Endothelial cell of umbilical vein (primary cell): ENCODE measurements at regions not wholly inside any gene's neighbourhood (a gene's known extent, or its start where the extent isn't known, plus 50 kb on each side); places are given as distances from the start of the nearest gene placed in this dataset.

Experiments
- BruUV-seq: library from RNA; stranded (reverse); fragments of 400-500 nt; replicated peaks from 2 replicates; lab custom pipeline; 2021; lab: Mats Ljungman, UMichigan
- CTCF ChIA-PET: fragments of 300-600, 350-600 bp; sonication (Branson Sonifier 250); formaldehyde crosslinking; loops from one replicate; lab custom pipeline; 2021; ENCODE audit warnings: antibody characterized with exemption, inconsistent platforms; lab: Charles Lee
- POLR2A ChIA-PET: fragments of 300-600, 350-600 bp; sonication (Branson Sonifier 250); formaldehyde crosslinking; loops from one replicate; lab custom pipeline; 2021; ENCODE audit warnings: antibody characterized with exemption, inconsistent platforms; lab: Charles Lee
- DNase-seq: peaks from one replicate; pipeline ENCODE4 v3.0.0-alpha.2; 2011; ENCODE audit warnings: low read depth, low spot score
- FAIRE-seq: peaks from 2 replicates; lab custom pipeline; 2011; peaks lifted over from hg19 to GRCh38; lab: Jason Lieb, UNC
- H2AFZ ChIP-seq: 2 replicates; pipeline ENCODE4 v1.6.0; 2012; ENCODE audit warnings: low read depth, low read length, control low read depth, inconsistent platforms
- H3K27ac ChIP-seq: 2 replicates; pipeline ENCODE4 v1.5.1; 2011; ENCODE audit warnings: low read depth, mild to moderate bottlenecking, control low read depth, low read length, moderate library complexity; ENCODE audit not compliant: insufficient read depth
- H3K27me3 ChIP-seq, 2 experiments: 2 replicates each; pipeline versions ENCODE4 v1.6.0 to v1.6.1; 2011; ENCODE audit warnings: low read length in 2 of 2, mixed read lengths in 1 of 2; ENCODE audit not compliant: control insufficient read depth in 2 of 2, insufficient read depth in 2 of 2
- H3K36me3 ChIP-seq, 2 experiments: 2 replicates in 1 of 2; 3 replicates in 1 of 2; pipeline ENCODE4 v1.5.1; 2011; ENCODE audit warnings: low read length in 2 of 2, mild to moderate bottlenecking in 1 of 2, moderate library complexity in 1 of 2; ENCODE audit not compliant: control insufficient read depth in 2 of 2, insufficient read depth in 2 of 2; ENCODE audit errors: extremely low read depth in 1 of 2
- H3K4me1 ChIP-seq: 3 replicates; pipeline ENCODE4 v1.5.1; 2011; ENCODE audit warnings: mild to moderate bottlenecking, low read length; ENCODE audit not compliant: control insufficient read depth, insufficient read depth; ENCODE audit errors: extremely low read depth
- H3K4me2 ChIP-seq: 2 replicates; pipeline ENCODE4 v1.6.1; 2011; ENCODE audit warnings: low read length, control low read depth, mixed read lengths; ENCODE audit not compliant: insufficient read depth
- H3K4me3 ChIP-seq, 3 experiments: fragments of 200-600 bp in 1 of 3; sonication (generic), shearing (Covaris generic) in 1 of 3; replicated peaks in 1 of 3; 2 replicates each; pipeline ENCODE4 v1.5.1; 2011 to 2016; ENCODE audit warnings: control low read depth in 3 of 3, low read length in 3 of 3, mild to moderate bottlenecking in 2 of 3, inconsistent platforms in 1 of 3, low read depth in 1 of 3, moderate library complexity in 1 of 3; ENCODE audit not compliant: insufficient read depth in 1 of 3
- H3K79me2 ChIP-seq: 2 replicates; pipeline ENCODE4 v1.6.0; 2012; ENCODE audit warnings: low read length, inconsistent platforms; ENCODE audit not compliant: control insufficient read depth, insufficient read depth
- H3K9ac ChIP-seq: replicated peaks from 2 replicates; pipeline ENCODE3; 2011; ENCODE audit warnings: low read length, control low read depth; ENCODE audit not compliant: insufficient read depth; ENCODE audit errors: extremely low read depth
- H3K9me1 ChIP-seq: replicated peaks from 3 replicates; pipeline ENCODE4 v1.6.0; 2011; ENCODE audit warnings: mild to moderate bottlenecking, low read length; ENCODE audit not compliant: control insufficient read depth, insufficient read depth; ENCODE audit errors: extremely low read depth
- H3K9me3 ChIP-seq: replicated peaks from 2 replicates; pipeline ENCODE4 v1.5.1; 2012; ENCODE audit warnings: low read length, inconsistent platforms; ENCODE audit not compliant: control insufficient read depth, insufficient read depth
- H4K20me1 ChIP-seq: replicated peaks from 2 replicates; pipeline ENCODE3; 2011; ENCODE audit warnings: mild to moderate bottlenecking, low read length; ENCODE audit not compliant: control insufficient read depth, insufficient read depth; ENCODE audit errors: extremely low read depth
- CTCF ChIP-seq, 2 donors: IDR thresholded peaks; 1 replicate in 1 of 2; 2 replicates in 1 of 2; pipeline ENCODE4 v1.5.1; 2011; ENCODE audit warnings: low read length in 2 of 2, mild to moderate bottlenecking in 2 of 2, moderate library complexity in 2 of 2, control low read depth in 1 of 2, inconsistent platforms in 1 of 2, low read depth in 1 of 2; ENCODE audit not compliant: insufficient read depth in 1 of 2; ENCODE audit errors: extremely low read depth in 1 of 2
- EZH2 ChIP-seq: IDR thresholded peaks from 2 replicates; pipeline ENCODE4 v1.6.1; 2012; ENCODE audit warnings: borderline replicate concordance, low read depth, mild to moderate bottlenecking, moderate library complexity, low read length, inconsistent platforms; ENCODE audit not compliant: severe bottlenecking
- FOS ChIP-seq: IDR thresholded peaks from 2 replicates; pipeline ENCODE4 v1.6.1; 2011; ENCODE audit warnings: mild to moderate bottlenecking, low read length, moderate library complexity, borderline replicate concordance; ENCODE audit not compliant: insufficient read depth
- GATA2 ChIP-seq: IDR thresholded peaks from 2 replicates; pipeline ENCODE4 v1.7.0; 2011; ENCODE audit warnings: low read depth, mild to moderate bottlenecking, moderate library complexity, mixed read lengths, low read length; ENCODE audit not compliant: insufficient read length, insufficient read depth
- JUN ChIP-seq: IDR thresholded peaks from 2 replicates; pipeline ENCODE4 v1.6.1; 2011; ENCODE audit warnings: borderline replicate concordance, low read depth; ENCODE audit not compliant: insufficient read length, insufficient read depth
- MAX ChIP-seq: IDR thresholded peaks from 2 replicates; pipeline ENCODE4 v1.6.1; 2011; ENCODE audit not compliant: insufficient read depth, insufficient read length
- MYC ChIP-seq: IDR thresholded peaks from one replicate; pipeline ENCODE4 v1.6.1; 2011; ENCODE audit warnings: mild to moderate bottlenecking, low read depth, low read length
- POLR2A ChIP-seq: IDR thresholded peaks from 2 replicates; pipeline ENCODE4 v1.6.1; 2012; ENCODE audit warnings: low read depth, mild to moderate bottlenecking, control low read depth, low read length
- POLR2AphosphoS5 ChIP-seq: IDR thresholded peaks from 2 replicates; pipeline ENCODE4 v1.6.1; 2012; ENCODE audit warnings: low read depth, mild to moderate bottlenecking, control low read depth, low read length, moderate library complexity; ENCODE audit not compliant: insufficient read depth
- dilution Hi-C: fragments of 300-500 bp; cut with MboI; formaldehyde crosslinking; loops from one replicate; pipeline ENCODE4 v1.15.0; 2019; ENCODE audit warnings: low sequenced_read_pairs; ENCODE audit not compliant: extremely low pct_ligation_motif_present
- intact Hi-C: fragments of 100-400 bp; cut with micrococcal nuclease; formaldehyde crosslinking; loops from one replicate; pipeline ENCODE4 v1.10.0; 2022

- no peak overlapping the region for H3K4me3 ChIP-seq
- no peak overlapping the region for H2AFZ ChIP-seq
- no peaks in the 10 kb centered on the region for H3K9me1 ChIP-seq
- ChIA-PET POLR2A (no interaction called here), CTCF (no interaction called here)
- FAIRE-seq (no peak), DNase-seq (no peak)
- TF ChIP-seq MYC (no peak), JUN (no peak), MAX (no peak), POLR2AphosphoS5 (no peak), CTCF (IDR thresholded peaks at IDR 0.05; ENCODE audit: extremely low read depth in 1 of 2, insufficient read depth in 1 of 2, low read depth in 1 of 2, low read length in 2 of 2) (no peak), GATA2 (no peak), EZH2 (no peak), FOS (no peak), POLR2A (no peak)
- H3K79me2 ChIP-seq = no peaks in the 10 kb centered on the region
- no peak overlapping the region for H3K4me2 ChIP-seq
- H3K4me1 ChIP-seq = no peaks in the 10 kb centered on the region
- intact Hi-C loops (no loop called here), dilution Hi-C loops (no loop called here)
- H3K9ac ChIP-seq = no peak overlapping the region
- no peak overlapping the region for H3K27ac ChIP-seq
- BruUV-seq = no TSS peak
- H3K27me3 ChIP-seq = no peaks in the 10 kb centered on the region
- no peaks in the 10 kb centered on the region for H3K36me3 ChIP-seq
- H4K20me1 ChIP-seq = no peaks in the 10 kb centered on the region
- no peaks in the 10 kb centered on the region for H3K9me3 ChIP-seq
Observed at GRCh38 chr6:140897349-140897748, 1235.4 kb upstream of the GJE1 start.
